ENCODE measurements at regions not wholly inside any gene's neighbourhood (a gene's known extent, or its start where the extent isn't known, plus 50 kb on each side); places are given as distances from the start of the nearest gene placed in this dataset.

GRCh38 chr9:99748676-99749075, 73.0 kb upstream of the NR4A3 start:
- no peak for DNase-seq (ENCODE audit: low read depth, low spot score)
- in situ Hi-C loops (cut with HindIII; ENCODE audit: low pct_unique_long_range_greater_than_20kb, low sequenced_read_pairs): no loop called here

DNA sequence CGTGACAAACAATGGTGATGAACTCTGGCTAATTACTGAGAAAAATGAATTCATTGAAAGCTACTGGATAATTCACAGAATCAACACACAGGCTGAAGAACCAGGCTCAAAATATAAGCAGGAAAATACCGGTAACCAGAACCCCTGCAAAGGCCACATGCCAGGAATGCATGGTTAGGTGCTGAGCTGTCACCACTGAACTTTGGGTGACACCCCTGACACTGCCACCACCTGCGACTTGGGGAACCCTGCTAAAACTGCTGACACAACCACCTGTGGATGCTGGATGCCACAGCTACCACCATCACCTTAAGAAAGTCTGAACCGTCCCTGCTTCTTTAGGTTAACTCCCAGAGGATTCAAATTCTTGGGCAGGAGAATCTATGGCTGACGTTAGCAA, 72.0 kb upstream of the NR4A3 start:
- in situ Hi-C loops (cut with HindIII; ENCODE audit: low pct_unique_long_range_greater_than_20kb, low sequenced_read_pairs): no loop called here
- DNase-seq (ENCODE audit: low read depth, low spot score): no peak

GRCh38 chr9:99750526-99750925, 71.2 kb upstream of the NR4A3 start:
- no peak for DNase-seq (ENCODE audit: low read depth, low spot score)
- in situ Hi-C loops (cut with HindIII; ENCODE audit: low pct_unique_long_range_greater_than_20kb, low sequenced_read_pairs): no loop called here

GRCh38 chr9:99752417-99753109, 69.1 kb upstream of the NR4A3 start:
- DNase-seq (ENCODE audit: low read depth, low spot score): no peak

GRCh38 chr9:99753436-99753835, 68.2 kb upstream of the NR4A3 start:
- in situ Hi-C loops (cut with HindIII; ENCODE audit: low pct_unique_long_range_greater_than_20kb, low sequenced_read_pairs): no loop called here
- no peak for DNase-seq (ENCODE audit: low read depth, low spot score)

More at GRCh38 chr9:99752417-99753109, 69.1 kb upstream of the NR4A3 start:
- in situ Hi-C loops (cut with HindIII; ENCODE audit: low pct_unique_long_range_greater_than_20kb, low sequenced_read_pairs): no loop called here

GRCh38 chr9:99760421-99760820, 61.3 kb upstream of the NR4A3 start:
- in situ Hi-C loops (cut with HindIII; ENCODE audit: low pct_unique_long_range_greater_than_20kb, low sequenced_read_pairs): no loop called here
- no peak for DNase-seq (ENCODE audit: low read depth, low spot score)

DNA sequence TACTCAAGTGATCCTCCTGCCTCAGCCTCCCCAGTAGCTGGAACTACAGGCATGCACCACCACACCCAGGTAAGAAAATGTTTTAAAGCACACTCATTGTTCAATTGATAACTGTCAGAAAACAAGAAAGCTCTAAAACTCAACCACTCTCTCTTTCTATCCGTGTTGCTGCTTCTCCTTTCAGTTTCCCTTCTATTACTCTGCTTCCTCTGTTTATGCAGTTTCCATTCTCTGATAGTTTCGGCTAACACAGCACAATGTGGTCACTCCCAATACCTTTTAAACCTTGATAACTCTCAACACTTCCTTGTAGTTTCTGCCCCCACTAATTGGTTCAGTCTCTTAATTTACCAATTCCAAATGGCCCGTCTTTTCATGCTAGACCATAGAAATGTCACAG, 59.2 kb upstream of the NR4A3 start:
- DNase-seq (ENCODE audit: low read depth, low spot score): no peak

More for the DNA sequence above, 59.2 kb upstream of the NR4A3 start:
- in situ Hi-C loops (cut with HindIII; ENCODE audit: low pct_unique_long_range_greater_than_20kb, low sequenced_read_pairs): no loop called here

Small RNA genes in the stretch of these regions (small RNA-seq; reads per million reads assigned to genes)
- gene AL137067.1 (0 reads per million in 2 experiments), gene AL137067.2 (0 reads per million in 2 experiments)
